Prostate gland (tissue), 2 donors: ENCODE measurements at regions not wholly inside any gene's neighbourhood (a gene's known extent, or its start where the extent isn't known, plus 50 kb on each side); places are given as distances from the start of the nearest gene placed in this dataset.

Experiments
- POLR2A ChIP-seq: fragments of 450-650 bp; IDR thresholded peaks from one replicate; pipeline ENCODE4 v1.6.1; 2016; ENCODE audit warnings: antibody characterized with exemption, mild to moderate bottlenecking
- POLR2AphosphoS5 ChIP-seq: sonication (generic); formaldehyde crosslinking; IDR thresholded peaks from one replicate; pipeline ENCODE4 v1.6.1; 2017; ENCODE audit warnings: antibody characterized with exemption
- TF ChIP-seq, protein P1 (sequence below), 4 experiments: fragments of 200-600 bp in 2 of 4; fragments of 450-650 bp in 2 of 4; sonication (generic) in 2 of 4; IDR thresholded peaks; 1 replicate in 3 of 4; 2 replicates in 1 of 4; pipeline ENCODE4 v1.5.1; 2016 to 2019; ENCODE audit warnings: antibody characterized with exemption in 4 of 4, mild to moderate bottlenecking in 2 of 4, moderate library complexity in 2 of 4

DNA sequence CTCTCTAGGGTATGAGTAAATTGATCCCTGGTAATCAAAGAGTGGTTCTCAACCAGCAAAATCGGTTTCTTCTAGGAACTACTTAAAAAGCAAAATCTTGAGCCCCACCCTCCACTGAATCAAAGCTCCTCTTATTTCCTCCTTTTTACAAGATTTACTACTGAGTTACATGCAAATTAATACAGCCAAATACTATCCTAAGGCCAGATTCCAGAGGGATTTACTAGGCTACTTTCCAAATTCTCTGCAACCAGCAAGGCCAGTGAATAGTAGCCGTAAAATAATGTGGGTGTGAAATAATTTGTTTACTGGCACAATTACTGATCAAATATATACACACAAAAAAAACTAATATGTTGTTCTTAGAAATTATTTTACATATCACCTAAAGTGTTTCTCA, 1583.8 kb downstream of the NCAM2 start:
- TF ChIP-seq, protein P1, sequence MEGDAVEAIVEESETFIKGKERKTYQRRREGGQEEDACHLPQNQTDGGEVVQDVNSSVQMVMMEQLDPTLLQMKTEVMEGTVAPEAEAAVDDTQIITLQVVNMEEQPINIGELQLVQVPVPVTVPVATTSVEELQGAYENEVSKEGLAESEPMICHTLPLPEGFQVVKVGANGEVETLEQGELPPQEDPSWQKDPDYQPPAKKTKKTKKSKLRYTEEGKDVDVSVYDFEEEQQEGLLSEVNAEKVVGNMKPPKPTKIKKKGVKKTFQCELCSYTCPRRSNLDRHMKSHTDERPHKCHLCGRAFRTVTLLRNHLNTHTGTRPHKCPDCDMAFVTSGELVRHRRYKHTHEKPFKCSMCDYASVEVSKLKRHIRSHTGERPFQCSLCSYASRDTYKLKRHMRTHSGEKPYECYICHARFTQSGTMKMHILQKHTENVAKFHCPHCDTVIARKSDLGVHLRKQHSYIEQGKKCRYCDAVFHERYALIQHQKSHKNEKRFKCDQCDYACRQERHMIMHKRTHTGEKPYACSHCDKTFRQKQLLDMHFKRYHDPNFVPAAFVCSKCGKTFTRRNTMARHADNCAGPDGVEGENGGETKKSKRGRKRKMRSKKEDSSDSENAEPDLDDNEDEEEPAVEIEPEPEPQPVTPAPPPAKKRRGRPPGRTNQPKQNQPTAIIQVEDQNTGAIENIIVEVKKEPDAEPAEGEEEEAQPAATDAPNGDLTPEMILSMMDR (IDR thresholded peaks at IDR 0.05), result no peak
- no peak for TF ChIP-seq POLR2AphosphoS5
- TF ChIP-seq POLR2A, result no peak
